Midbrain (tissue), 1 donor: ENCODE measurements at regions not wholly inside any gene's neighbourhood (a gene's known extent, or its start where the extent isn't known, plus 50 kb on each side); places are given as distances from the start of the nearest gene placed in this dataset.
A peak's percentile ranks its signal among the peaks of the same experiment; 100 is the strongest.

Experiments
- DNase-seq: peaks from one replicate; lab custom pipeline; 2025; lab: John Stamatoyannopoulos, UW

- peak; percentile 10 for DNase-seq
Observed at GRCh38 chr2:2828774-2829368, 497.8 kb upstream of the MYT1L start.

DNA sequence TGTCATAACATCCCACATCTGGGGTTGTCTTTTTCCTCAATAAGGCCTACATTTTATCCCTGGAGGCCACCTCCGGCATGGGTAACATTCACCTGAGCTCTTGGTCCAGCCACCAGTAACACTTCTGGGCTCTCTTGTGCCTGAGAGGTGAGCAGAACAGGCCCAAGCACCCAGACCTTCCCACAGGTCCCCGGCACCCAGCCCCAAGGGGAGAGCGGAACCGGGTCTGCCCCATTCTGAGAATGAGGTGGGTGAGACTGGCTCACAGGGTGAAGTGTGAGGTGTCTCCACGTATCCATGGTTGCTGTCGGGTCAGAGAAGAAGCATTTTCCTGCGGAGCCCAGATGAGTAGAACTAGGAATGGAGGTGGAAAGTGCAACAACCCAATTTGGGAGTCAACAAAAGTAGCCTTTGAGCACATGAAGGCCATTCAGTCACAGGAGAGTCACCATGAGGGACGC lies 496.7 kb upstream of the MYT1L start:
- DNase-seq = no peak

DNA sequence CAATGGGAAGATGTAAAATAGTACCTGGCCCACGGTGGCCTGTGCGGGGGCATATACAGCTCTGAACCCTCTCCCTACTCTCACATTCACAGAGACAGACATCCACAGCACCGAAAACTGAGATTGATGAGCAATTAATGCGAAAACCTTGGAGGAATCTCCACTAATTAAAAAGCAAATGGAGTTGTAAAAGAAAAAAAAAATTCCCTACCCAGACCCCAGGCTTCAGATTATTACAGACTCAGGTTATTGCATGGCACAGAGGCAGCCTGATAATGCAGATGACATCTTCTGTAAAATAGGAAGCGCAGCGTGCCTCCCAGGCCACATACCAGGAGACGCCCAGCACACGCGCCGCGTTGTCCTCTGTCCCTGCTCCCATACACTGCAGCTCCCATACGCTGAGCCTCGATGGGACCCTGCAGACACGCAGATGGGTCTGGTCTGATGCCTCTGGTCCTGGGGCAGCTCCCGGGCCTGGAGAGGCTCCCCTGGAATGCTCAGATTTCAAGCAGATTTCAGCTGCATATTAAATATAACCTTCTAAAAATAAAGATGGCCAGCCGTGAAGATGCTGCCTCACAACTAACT lies 496.1 kb upstream of the MYT1L start:
- no peak for DNase-seq

- DNase-seq = no peak
Observed at GRCh38 chr2:2826621-2827020, 495.5 kb upstream of the MYT1L start.

- DNase-seq = no peak
Observed at GRCh38 chr2:2826209-2826551, 495.1 kb upstream of the MYT1L start.

DNA sequence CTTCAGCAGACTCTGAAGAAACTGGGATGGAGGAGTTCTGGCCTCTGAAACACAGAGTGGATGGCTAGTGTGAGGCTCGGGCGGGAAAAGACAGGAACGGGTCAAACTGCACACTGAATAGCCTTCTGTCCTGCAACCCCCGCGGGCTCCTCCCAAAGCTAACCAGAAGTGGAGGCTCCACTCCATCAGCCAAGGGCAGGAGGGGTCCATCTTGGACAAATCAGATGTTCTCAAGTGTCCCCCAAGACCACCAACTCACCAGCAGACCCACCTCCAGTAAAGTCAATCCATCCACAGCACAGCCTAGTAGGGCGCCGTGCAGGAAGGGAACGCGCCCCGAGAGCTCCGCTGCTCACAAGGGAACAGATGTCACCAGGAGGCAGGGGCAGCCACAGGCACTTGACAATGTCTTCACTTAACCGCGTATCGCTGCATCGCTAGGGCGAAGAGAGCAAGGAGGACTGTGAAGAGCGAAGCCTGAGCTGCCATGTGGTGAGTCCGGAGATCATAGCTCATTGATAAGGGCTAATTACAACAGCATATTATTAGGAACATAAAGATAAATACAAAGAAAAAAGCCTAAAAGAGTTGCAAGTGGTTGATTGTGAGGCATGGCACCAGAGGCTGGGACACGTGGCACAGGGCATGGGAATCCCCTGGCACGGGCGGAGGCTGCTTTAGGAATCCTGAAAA lies 494.6 kb upstream of the MYT1L start:
- DNase-seq = no peak

- no peak for DNase-seq
Observed at GRCh38 chr2:2825062-2825461, 494.0 kb upstream of the MYT1L start.

GRCh38 chr2:2824588-2824987 lies 493.5 kb upstream of the MYT1L start:
- no peak for DNase-seq

DNA sequence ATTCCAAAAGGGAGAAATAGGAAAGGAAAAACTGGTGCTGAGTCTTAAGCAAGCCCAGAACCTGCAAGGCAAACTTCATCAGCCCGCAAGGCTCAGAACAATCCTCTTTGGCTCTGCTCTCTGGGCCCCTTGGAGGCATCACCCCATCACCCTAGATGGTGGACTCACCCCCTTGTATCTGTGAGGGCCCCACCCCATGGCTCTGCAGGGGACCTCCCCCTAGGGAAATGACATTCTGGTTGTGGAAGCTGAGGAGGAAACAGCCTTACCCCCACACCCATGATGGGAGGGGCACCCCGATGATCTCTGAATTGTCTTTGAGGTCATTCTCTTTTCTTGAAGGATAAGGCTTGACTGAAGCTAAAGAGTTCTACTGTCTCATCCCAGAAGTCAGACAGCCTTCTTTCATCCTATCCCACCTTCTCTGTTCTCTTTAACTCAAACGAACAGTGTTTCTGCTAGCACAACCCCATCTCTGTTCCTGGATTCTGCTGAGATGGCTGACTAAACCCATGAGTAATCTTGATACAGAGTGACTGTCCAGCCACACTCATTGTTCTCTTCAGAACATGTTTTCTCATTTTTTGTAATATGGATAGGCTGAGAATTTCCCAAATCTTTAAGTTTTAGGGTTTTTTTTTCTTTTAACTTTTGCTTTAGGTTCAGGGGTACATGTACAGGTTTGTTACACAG lies 492.1 kb upstream of the MYT1L start:
- no peak for DNase-seq

DNA sequence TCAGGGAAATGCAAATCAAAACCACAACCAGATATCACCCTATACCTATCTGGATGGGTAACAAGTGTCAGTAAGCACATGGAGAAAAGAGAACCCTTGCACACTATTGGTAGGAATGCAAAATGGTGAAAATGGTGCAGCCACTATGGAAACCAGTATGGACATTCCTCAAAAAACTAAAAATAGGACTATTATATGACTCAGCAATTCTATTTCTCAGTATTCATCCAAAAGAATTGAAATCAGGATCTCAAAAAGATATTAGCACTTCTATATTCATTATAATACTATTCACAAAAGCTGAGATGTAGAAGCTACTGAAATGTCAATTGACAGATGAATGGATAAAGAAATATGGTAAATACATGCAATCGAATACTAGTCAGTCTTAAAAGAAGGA lies 491.1 kb upstream of the MYT1L start:
- no peak for DNase-seq

- no peak for DNase-seq
Observed at GRCh38 chr2:2812648-2813047, 481.6 kb upstream of the MYT1L start.

DNA sequence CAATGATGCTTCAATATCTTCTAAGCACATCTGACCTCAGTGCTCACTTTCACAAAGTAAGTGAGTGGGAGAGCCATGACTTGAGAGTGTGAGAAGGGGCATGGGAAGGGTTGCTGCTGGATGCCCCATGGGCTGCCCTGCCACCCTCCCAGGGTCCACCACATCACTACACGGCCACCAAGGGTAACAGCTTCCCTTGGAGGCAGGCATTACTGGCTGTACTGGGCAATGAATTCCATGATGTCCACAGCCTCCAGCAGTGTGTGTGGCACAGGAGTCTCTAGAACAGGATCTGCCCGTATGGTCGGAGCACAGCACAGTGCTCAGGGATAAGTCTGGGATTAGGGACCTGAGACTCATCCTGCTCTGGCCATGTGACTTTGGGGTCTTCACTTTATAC lies 481.0 kb upstream of the MYT1L start:
- DNase-seq = no peak

DNA sequence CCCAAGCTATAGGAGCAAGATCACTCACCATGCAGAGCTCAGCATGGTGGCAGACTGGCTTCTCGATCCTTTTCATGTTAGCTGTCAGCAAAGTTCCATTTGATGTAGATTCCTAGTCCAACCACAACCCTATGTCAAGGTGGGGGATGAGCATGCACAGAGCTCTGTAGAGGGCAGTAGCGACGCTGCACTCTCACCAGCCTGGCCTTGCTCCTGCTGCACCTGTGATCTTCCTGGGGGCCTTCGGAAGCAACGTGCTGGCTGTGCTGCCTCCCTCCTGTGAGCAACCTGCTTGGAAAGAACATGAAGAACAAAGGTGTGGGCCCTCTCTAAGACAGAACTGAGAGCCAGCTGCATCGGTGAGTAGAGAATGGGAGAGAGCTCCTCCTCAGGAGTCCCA lies 479.4 kb upstream of the MYT1L start:
- DNase-seq = no peak

GRCh38 chr2:2809771-2810170 lies 478.7 kb upstream of the MYT1L start:
- DNase-seq = no peak

GRCh38 chr2:2808551-2809058 lies 477.5 kb upstream of the MYT1L start:
- DNase-seq = no peak

GRCh38 chr2:2806711-2807110 lies 475.6 kb upstream of the MYT1L start:
- DNase-seq = no peak

DNA sequence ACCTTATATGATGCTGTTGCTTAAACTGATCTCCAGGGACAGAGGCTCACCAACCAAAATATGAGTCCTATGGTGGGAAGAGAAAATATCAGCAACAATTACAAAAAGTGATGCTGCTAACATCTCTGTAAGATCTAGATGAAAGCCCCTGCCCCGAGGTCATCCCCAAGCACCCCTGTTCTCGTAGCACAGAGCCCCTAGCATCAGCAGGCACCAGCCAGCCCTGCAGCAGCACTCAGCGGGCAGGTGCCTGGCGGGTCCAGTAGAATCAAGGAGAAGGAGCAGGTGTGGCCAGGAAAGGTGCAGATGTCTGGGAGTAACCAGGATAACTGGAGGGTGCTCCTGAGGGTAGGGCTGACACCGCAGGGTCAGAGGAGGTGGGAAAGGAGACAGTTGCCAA lies 474.2 kb upstream of the MYT1L start:
- no peak for DNase-seq

DNA sequence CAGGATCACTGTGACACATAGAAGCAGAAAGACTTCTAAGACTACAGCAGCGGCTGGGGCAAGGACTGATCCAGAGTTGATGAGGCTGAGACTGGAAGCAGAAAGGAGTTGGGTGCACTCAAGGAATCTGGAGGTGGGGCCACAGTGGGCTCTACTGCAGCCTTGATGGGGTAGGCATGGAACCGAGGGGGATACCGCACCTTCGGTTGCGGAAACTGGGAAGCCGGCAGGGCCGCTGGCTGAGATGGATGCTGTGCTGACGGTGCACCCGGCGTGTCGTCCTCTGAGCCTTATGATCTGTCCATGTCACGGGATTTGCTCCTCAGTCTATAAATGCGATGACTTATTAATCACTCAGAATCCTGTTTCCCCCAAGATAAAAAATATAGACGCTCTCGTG lies 473.5 kb upstream of the MYT1L start:
- DNase-seq = no peak

DNA sequence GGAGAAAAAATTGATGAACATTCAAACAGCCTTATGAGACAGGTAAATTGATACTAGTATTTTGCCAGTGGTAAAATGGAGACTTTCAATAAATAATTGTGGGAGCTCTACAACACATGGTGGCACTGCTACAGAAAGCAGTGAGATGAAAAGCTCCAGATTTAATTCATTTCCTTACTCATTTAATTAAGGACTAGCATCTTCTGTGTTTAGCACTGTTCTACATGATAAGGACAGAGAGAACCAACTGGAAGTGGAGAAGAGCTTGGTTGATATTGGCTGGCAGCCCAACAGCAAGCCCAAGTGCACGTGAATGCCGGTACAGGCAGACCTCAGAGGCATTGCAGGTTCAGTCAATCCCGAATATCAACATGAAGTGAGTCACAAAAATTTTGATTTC lies 470.4 kb upstream of the MYT1L start:
- DNase-seq = no peak

DNA sequence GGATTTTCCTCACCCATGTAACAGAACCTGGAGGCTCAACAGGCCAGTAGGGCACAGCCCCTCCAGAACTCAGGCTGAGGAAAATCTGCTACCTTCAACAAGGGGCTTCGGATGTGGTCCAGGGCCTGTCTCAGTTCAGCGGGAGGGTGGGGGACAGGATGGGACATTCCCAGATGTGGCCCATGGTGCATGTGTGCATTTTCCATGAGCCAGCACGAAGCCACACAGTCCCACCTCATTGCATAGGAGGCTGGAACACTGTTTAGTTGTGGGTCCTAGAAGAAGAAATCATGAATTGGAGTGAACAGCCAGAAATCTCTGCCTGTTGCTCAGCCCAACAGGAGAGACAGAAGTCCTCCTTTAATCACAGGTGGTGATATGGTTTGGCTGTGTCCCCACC lies 469.6 kb upstream of the MYT1L start:
- no peak for DNase-seq

DNA sequence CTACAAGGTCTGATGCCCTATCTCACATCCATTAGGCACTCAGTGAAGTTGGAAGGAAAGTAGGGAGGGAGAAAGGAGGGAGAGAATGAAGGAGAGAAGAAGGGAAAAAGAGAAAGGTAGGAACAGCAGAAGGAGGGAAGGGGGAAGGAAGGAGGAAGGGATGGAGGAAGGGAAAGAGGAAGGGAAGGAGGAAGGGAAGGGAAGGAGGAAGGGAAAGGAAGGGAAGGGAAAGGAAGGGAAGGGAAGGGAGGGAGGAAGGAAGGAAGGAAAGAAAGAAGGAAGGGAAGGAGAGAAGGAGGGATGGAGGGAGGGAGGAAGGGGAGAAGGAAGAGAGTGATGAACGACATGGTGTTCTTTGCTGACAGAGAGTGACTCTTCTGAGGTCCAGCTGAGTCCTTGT lies 468.9 kb upstream of the MYT1L start:
- no peak for DNase-seq

DNA sequence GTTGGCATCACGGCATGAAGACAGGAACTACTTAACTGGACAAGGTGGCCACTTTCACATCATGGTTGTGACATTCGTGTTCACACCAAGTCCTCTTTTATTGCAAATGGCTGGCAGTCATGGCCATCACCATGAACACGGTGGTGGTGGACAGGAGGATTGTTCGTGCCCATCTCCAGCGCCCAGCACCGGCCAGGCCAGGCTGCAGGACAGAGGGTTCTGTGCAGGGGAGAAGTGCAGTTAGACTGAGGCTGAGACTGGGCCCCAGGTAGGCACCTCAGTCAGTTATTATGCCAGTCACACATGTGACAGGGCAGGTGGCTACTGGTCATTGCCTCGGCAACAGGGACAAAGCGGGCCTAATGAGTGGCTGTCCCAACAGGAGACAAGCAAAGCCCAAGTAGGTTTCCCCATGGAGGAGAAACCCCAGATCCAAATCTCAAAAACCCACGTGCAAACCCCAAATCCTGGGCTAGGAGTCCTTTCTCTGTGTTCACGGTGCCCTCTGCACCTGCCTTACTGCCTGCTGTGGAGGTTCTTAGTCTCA lies 468.1 kb upstream of the MYT1L start:
- DNase-seq = no peak

DNA sequence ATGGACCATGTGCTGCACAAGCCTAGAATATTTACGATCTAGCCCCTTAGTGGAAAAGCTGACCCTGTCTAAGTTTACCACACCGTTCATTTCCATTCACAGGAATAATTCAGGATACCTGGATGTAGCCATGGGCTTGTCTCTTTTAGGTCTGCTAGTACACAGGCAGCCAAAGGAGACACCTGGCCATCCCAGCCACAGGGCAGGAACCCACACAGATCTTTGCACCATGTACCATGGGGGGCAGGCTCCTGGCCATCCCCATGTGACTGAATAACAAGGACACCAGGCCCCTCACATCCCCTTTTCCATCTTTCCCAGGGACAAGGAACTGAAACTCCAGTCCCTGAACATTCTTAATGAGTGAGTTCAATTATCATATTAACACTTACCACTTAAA lies 467.3 kb upstream of the MYT1L start:
- no peak for DNase-seq
